ENCODE measurements at regions not wholly inside any gene's neighbourhood (a gene's known extent, or its start where the extent isn't known, plus 50 kb on each side); places are given as distances from the start of the nearest gene placed in this dataset.

DNA sequence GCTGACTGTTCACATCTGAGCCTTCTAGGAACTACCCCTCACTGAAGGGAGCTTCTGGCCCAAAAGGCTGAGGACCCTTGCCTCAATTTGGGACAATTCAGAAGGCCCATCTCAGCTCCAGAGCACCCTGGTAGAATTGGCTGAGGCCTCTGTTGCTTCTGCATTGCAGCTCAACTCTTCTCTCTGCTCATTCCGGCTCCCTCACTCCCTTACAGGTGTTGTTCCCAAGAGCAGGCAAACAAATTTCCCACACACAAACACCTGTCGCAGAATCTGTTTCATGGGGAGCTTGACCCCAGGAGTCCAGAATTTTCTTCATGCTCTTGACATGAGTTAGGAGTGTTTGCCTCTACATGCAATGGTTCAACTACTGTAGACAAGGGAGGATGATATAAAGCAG, 78.7 kb downstream of the CRYGS start (continued):
- TF ChIP-seq RNF2 (IDR thresholded peaks at IDR 0.05) (no peak), HMG20A (CRISPR knock-in tag; conservative IDR thresholded peaks at IDR 0.05) (no peak), ETV6 (IDR thresholded peaks at IDR 0.05; ENCODE audit: borderline replicate concordance in 1 of 2, low read depth in 2 of 2, low read length in 1 of 2) (no peak), ETV6 (CRISPR knock-in tag; IDR thresholded peaks at IDR 0.05; ENCODE audit: borderline replicate concordance) (no peak), ZNF408 (CRISPR knock-in tag; IDR thresholded peaks at IDR 0.05; ENCODE audit: low read depth) (no peak), ZNF561 (CRISPR knock-in tag; conservative IDR thresholded peaks at IDR 0.05) (no peak), ATF7 (IDR thresholded peaks at IDR 0.05) (no peak), KLF13 (tag; IDR thresholded peaks at IDR 0.05; ENCODE audit: borderline replicate concordance, low read depth) (no peak), CAMTA2 (CRISPR knock-in tag; conservative IDR thresholded peaks at IDR 0.05) (no peak)
- TF ChIP-seq, protein P1, sequence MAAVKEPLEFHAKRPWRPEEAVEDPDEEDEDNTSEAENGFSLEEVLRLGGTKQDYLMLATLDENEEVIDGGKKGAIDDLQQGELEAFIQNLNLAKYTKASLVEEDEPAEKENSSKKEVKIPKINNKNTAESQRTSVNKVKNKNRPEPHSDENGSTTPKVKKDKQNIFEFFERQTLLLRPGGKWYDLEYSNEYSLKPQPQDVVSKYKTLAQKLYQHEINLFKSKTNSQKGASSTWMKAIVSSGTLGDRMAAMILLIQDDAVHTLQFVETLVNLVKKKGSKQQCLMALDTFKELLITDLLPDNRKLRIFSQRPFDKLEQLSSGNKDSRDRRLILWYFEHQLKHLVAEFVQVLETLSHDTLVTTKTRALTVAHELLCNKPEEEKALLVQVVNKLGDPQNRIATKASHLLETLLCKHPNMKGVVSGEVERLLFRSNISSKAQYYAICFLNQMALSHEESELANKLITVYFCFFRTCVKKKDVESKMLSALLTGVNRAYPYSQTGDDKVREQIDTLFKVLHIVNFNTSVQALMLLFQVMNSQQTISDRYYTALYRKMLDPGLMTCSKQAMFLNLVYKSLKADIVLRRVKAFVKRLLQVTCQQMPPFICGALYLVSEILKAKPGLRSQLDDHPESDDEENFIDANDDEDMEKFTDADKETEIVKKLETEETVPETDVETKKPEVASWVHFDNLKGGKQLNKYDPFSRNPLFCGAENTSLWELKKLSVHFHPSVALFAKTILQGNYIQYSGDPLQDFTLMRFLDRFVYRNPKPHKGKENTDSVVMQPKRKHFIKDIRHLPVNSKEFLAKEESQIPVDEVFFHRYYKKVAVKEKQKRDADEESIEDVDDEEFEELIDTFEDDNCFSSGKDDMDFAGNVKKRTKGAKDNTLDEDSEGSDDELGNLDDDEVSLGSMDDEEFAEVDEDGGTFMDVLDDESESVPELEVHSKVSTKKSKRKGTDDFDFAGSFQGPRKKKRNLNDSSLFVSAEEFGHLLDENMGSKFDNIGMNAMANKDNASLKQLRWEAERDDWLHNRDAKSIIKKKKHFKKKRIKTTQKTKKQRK (IDR thresholded peaks at IDR 0.05; ENCODE audit: borderline replicate concordance, low read depth, low read length): no peak
- TF ChIP-seq, protein P2, sequence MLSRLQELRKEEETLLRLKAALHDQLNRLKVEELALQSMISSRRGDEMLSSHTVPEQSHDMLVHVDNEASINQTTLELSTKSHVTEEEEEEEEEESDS (CRISPR knock-in tag; IDR thresholded peaks at IDR 0.05): no peak

Measured in K562 (cell line).